Activated CD4-positive, alpha-beta T cell treated with anti-CD3 and anti-CD28 coated beads, Interleukin-2, Interleukin-4, amounts not matched to agents 100 ng/mL and 50 ng/mL, durations not matched to agents 16 hours and 8 hours (primary cell): ENCODE measurements at regions not wholly inside any gene's neighbourhood (a gene's known extent, or its start where the extent isn't known, plus 50 kb on each side); places are given as distances from the start of the nearest gene placed in this dataset.
A peak's percentile ranks its signal among the peaks of the same experiment; 100 is the strongest.
"Not testable (repeated sequence)": the region's sequence is repeated elsewhere in the genome, so short reads cannot be mapped to it uniquely, and the experiment has no call there.

Experiments
- DNase-seq: peaks from one replicate; pipeline ENCODE4 v3.0.0-alpha.2; 2020; ENCODE audit warnings: low spot score

GRCh38 chrX:35622040-35622439, 176.1 kb upstream of the MAGEB16 start:
- no peak for DNase-seq

- DNase-seq: no peak
Observed at GRCh38 chrX:35622601-35623000, 175.5 kb upstream of the MAGEB16 start.

DNA sequence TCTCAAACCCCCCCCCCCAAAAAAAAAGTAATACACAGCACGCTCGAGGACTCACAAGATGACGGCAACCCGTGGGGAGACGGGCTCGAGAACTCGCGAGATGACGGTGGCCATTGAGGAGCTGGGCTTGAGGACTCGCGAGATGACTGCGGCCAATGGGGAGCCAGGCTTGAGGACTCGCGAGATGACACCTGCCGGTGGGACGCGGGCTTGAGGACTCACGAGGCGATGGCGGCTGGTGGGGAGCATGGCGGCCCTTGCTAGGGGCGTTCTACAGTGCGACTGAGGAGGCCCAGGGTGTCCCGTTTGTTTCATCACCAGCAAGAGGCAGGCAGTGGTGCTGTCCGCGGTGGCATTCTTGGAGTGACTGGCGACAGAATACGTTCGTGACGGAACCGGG, 172.4 kb upstream of the MAGEB16 start:
- no peak for DNase-seq

DNA sequence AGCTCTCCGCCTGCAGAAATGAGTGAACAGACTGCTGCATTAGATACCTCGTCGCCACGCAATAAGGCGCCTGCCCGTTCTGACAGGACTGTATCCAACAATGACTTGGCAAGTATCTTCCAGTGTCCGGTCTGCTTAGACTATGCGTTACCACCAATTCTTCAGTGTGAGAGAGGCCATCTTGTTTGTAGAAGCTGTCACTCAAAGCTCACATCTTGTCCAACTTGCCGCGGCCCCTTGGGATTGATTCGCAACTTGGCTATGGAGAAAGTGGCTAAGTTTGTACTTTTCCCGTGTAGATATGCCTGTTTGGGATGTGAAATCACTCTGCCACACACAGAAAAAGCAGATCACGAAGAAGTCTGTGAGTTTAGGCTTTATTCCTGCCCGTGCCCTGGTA, 172.0 kb upstream of the MAGEB16 start:
- DNase-seq: no peak

DNA sequence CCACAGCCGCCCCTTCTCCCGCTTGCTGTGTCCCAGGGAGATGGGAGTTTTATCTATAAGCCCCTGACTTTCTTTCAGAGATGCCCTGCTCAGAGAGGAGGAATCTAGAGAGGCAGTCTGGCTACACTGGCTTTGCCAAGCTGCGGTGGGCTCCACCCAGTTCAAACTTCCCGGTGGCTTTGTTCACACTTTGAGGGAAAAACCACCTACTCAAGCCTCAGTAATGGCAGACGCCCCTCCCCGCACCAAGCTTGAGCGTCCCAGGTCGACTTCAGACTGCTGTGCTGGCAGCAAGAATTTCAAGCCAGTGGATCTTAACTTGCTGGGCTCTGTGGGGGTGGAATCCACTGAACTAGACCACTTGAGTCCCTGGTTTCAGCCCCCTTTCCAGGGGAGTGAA, 162.2 kb upstream of the MAGEB16 start:
- not testable (repeated sequence) for DNase-seq

- DNase-seq: no peak
Observed at GRCh38 chrX:35664833-35665232, 133.3 kb upstream of the MAGEB16 start.

DNA sequence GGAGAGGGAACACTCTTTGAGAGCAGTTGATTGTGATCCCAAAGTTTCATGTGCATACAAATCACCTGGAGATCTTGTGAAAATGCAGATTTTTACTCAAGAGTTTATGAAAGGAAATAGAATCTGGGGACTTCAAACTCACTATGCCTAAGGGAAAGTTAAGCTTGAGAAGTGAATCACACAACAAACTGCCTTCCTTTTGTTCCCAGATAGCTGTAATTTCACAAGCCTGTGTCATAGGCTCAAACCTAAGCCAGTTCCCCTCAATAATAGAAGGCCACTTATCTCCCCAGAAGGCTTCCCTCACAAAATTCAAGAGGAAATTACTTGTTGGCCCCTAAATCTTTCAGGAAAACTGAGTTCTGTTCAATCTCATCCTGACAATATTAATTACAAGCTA, 132.8 kb upstream of the MAGEB16 start:
- no peak for DNase-seq

GRCh38 chrX:35670889-35671288, 127.3 kb upstream of the MAGEB16 start:
- no peak for DNase-seq

GRCh38 chrX:35675151-35675550, 123.0 kb upstream of the MAGEB16 start:
- DNase-seq: no peak

GRCh38 chrX:35680940-35681346, 117.2 kb upstream of the MAGEB16 start:
- no peak for DNase-seq

- DNase-seq: no peak
Observed at GRCh38 chrX:35682476-35682875, 115.7 kb upstream of the MAGEB16 start.

GRCh38 chrX:35696760-35697234, 101.3 kb upstream of the MAGEB16 start:
- DNase-seq: peak; percentile 36

GRCh38 chrX:35699642-35700041, 98.5 kb upstream of the MAGEB16 start:
- DNase-seq: peak; percentile 9

DNA sequence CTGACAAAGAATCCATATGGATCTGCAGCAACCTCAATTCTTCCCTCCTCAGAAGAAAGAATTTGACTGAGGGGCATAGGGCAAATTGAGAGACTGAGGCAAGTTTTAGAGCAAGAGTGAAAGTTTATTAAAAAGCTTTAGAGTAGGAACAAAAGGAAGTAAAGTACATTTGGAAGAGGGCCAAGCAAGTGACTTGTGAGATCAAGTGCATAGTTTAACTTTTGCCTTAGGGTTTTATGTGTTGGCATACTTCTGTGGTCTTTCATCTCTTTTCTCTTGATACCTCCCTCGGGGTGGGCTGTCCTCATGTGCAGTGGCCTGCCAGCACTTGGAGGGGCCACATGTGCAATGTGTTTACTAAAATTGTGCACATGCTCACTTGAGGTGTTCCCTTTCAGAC, 98.0 kb upstream of the MAGEB16 start:
- no peak for DNase-seq

GRCh38 chrX:35711281-35711680, 86.9 kb upstream of the MAGEB16 start:
- DNase-seq: no peak

DNA sequence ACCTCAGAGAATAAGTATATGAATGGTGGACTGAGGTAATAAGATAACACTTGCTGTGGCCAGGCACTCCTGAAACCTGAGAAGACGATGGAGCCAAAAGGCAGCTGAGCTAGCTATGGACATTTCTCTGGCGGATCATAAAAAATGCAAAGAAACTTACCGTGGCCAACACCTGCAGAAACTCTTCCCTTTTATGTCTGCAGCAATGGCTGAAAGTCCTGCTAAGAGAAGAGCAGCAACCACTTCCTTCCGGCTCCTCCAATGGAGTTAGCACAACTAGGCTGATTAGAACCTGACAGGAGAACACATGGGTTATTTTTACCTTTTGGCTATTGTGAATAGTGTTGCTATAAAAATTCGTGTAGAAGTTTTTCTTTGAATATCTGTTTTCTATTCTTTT, 76.0 kb upstream of the MAGEB16 start:
- no peak for DNase-seq

GRCh38 chrX:35726176-35726575, 72.0 kb upstream of the MAGEB16 start:
- no peak for DNase-seq

- no peak for DNase-seq
Observed at GRCh38 chrX:35728481-35728880, 69.7 kb upstream of the MAGEB16 start.

DNA sequence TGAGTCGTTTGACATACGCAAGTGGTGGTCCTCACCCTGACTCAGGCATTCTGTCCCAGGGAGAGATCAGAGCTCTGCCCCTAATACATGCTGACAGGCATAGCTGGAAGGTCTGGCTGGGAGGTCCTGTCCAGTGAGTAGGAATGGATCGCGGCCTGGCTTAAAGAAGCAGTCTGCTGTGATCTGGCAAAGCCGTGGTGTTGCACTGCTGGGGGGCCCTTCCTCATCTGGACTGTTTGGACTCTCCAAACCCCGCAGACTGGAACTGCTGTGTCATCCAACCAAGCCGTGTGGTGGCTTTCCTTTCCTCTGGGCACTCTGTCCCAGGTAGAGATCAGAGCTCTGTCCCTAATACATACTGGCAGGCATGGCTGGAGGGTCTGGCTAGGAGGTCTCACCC, 64.3 kb upstream of the MAGEB16 start:
- DNase-seq: no peak

DNA sequence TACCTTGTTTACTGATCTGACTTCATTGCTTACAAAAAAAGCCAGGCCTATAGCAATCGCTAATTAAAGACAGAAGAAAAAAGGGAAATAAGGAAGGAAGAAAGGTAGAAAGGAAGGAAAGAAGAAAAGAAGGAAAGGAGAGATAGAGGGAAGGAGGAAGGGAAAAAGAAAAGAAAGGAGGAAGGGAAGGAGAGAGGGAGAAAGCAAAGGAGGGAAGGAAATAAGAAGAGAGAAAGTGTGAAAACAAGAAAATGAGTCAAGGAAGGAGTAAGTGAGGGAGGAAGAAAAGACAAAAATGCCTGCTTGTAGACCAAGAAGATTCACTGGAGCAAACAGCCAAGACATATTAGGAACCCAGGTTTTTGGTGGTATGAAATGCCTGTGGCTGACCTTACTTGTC, 57.0 kb upstream of the MAGEB16 start:
- DNase-seq: no peak

DNA sequence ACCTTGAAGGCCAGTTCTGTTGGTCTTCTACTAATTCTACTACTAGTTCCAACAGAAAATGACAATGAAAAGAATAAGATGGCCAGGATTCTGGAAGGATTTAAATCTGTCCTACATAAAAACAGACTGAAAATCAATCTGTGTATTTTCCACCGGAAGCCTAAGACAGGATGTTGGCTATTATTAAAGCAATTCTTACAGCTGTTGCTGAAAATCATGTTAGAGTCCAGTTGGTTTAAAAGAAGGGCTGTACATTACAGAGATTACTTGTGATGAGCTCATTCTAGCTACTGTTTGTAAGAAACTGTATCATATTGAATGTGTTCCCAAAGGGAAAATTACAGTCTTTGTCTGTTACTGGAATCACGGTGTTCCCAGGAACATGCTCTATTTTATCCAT, 54.8 kb upstream of the MAGEB16 start:
- no peak for DNase-seq
